ENCODE measurements at regions not wholly inside any gene's neighbourhood (a gene's known extent, or its start where the extent isn't known, plus 50 kb on each side); places are given as distances from the start of the nearest gene placed in this dataset.

DNA sequence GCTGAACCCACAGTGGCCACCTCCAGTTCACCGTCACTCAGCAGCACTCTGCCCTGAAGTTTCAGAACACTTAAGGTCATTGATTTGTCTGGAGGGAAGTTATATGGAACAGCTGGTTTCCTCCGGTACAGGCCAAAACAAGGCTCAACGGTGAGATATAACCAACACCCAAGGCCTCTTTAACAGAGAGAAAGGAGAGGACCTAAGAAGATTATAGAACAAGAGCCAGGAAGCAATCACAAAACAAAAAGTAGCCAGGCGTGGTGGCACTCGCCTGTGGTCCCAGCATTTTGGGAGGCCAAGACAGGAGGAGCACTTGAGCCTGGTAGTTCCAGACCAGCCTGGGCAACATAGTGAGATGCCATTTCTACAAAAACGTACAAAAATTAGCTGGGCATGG lies 290.7 kb downstream of the SKIDA1 start:
- TF ChIP-seq POLR2AphosphoS5 (IDR thresholded peaks at IDR 0.05; ENCODE audit: borderline replicate concordance, low read depth, low read length) (no peak), FOXP2 (optimal IDR thresholded peaks at IDR 0.05; ENCODE audit: control extremely low read depth, extremely low read length, insufficient read depth) (no peak), EZH2 (IDR thresholded peaks at IDR 0.05) (no peak)
- H3K9ac ChIP-seq (ENCODE audit: insufficient read length), result no peak overlapping the region
- no peak for DNase-seq (ENCODE audit: low read depth, low spot score)
- H3K4me3 ChIP-seq, result no peak overlapping the region
- no peaks in the 10 kb centered on the region for H3K9me3 ChIP-seq (ENCODE audit: low read depth, low read length)
- H3K27ac ChIP-seq, result no peak overlapping the region
- H3K36me3 ChIP-seq (ENCODE audit: insufficient read depth, low read length), result no peaks in the 10 kb centered on the region

DNA sequence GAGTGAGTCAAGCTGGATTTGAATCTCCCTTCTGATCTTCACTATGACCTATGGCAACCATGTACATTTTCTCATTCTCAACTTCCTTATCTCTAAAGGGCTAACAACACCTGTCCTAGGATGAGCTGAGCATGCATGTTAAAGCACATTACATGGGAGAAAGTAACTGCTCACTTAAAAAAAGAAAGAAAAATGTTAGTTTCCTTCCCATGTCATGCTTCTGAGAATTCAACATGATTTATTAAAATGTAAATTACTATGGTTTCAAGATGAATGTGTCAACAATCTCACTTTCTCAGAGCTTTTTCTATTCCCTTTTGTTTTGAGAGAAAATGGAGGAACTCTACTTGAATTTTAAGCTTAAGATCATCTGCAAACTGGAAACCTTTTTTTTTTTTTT lies 295.3 kb downstream of the SKIDA1 start:
- H3K27ac ChIP-seq, result no peak overlapping the region
- no peak for DNase-seq (ENCODE audit: low read depth, low spot score)
- no peaks in the 10 kb centered on the region for H3K9me3 ChIP-seq (ENCODE audit: low read depth, low read length)
- no peaks in the 10 kb centered on the region for H3K36me3 ChIP-seq (ENCODE audit: insufficient read depth, low read length)
- TF ChIP-seq POLR2AphosphoS5 (IDR thresholded peaks at IDR 0.05; ENCODE audit: borderline replicate concordance, low read depth, low read length) (no peak), EZH2 (IDR thresholded peaks at IDR 0.05) (no peak), FOXP2 (optimal IDR thresholded peaks at IDR 0.05; ENCODE audit: control extremely low read depth, extremely low read length, insufficient read depth) (no peak)
- no peak overlapping the region for H3K4me3 ChIP-seq
- no peak overlapping the region for H3K9ac ChIP-seq (ENCODE audit: insufficient read length)

DNA sequence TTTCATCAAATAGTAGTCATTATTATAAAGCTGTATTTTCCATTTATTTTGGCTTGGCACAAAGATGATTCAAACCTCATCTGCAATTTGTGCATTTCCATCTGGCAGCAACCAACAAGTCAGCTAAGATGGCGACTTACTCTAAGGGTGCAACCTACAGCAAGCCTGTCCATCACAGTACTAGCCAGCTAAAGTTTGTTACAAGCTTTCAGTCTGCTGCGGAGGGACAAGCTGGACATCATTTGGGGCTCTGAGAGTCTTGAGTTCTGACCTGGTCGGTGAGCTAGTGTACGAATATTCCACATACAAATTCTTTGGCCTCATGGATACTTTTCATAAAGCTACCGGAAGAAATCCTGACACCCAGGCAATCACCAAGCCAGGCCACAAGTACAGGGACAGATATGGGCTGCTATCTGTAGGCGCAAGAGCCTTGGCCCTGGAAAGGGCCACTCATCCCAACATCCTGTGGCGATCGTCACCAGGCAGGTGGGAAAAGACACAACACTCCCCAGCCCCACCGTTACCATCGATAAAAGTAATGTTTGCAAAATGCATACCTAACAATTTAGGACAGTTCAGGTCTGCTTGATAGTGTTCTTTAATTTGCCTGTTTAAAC lies 307.6 kb downstream of the SKIDA1 start:
- no peak overlapping the region for H3K9ac ChIP-seq (ENCODE audit: insufficient read length)
- TF ChIP-seq POLR2AphosphoS5 (IDR thresholded peaks at IDR 0.05; ENCODE audit: borderline replicate concordance, low read depth, low read length), result no peak
- TF ChIP-seq EZH2 (IDR thresholded peaks at IDR 0.05), result no peak
- no peak for TF ChIP-seq FOXP2 (optimal IDR thresholded peaks at IDR 0.05; ENCODE audit: control extremely low read depth, extremely low read length, insufficient read depth)
- no peaks in the 10 kb centered on the region for H3K36me3 ChIP-seq (ENCODE audit: insufficient read depth, low read length)
- H3K9me3 ChIP-seq (ENCODE audit: low read depth, low read length), result no peaks in the 10 kb centered on the region
- H3K27ac ChIP-seq, result no peak overlapping the region
- H3K4me3 ChIP-seq, result no peak overlapping the region
- DNase-seq (ENCODE audit: low read depth, low spot score), result no peak

DNA sequence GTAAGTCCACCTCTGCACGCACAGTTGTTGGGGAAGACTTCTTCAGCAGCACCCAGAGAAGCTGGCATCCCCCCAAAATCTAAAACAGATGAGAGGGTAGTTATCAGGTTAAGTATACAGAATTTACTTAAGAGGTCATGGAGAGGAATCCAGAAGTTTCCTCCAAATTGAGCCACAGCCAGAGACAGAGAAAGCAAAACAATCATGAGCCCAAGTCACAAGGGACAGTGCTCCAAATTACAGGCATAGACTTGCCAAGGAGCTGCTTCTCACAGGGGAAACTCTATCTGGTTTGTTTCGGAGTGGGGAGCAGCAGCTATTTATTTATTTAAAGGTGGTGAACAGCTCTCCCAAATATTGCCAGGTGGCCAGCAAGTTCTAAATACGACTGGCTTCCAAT lies 308.4 kb downstream of the SKIDA1 start:
- H3K9ac ChIP-seq (ENCODE audit: insufficient read length), result no peak overlapping the region
- H3K9me3 ChIP-seq (ENCODE audit: low read depth, low read length), result no peaks in the 10 kb centered on the region
- H3K27ac ChIP-seq, result no peak overlapping the region
- no peaks in the 10 kb centered on the region for H3K36me3 ChIP-seq (ENCODE audit: insufficient read depth, low read length)
- H3K4me3 ChIP-seq, result no peak overlapping the region
- no peak for DNase-seq (ENCODE audit: low read depth, low spot score)
- TF ChIP-seq FOXP2 (optimal IDR thresholded peaks at IDR 0.05; ENCODE audit: control extremely low read depth, extremely low read length, insufficient read depth), result no peak
- TF ChIP-seq EZH2 (IDR thresholded peaks at IDR 0.05), result no peak
- TF ChIP-seq POLR2AphosphoS5 (IDR thresholded peaks at IDR 0.05; ENCODE audit: borderline replicate concordance, low read depth, low read length), result no peak

DNA sequence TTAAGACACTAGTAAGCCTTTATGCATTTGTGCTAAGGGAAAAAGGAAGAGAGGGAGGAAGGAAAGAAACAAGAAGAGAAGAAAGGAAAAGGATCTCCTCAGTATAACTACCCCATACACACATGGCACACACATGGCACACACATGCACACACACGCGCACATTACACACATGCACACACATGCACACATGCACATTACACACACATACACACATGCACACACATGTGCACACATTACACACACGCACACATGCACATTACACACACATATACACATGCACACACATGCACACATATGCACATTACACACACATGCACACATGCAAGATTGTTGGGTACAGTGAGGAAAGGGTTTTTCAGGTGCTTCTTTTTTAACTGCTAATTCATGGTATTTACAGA lies 311.2 kb downstream of the SKIDA1 start:
- no peak for DNase-seq (ENCODE audit: low read depth, low spot score)
- no peaks in the 10 kb centered on the region for H3K9me3 ChIP-seq (ENCODE audit: low read depth, low read length)
- no peak overlapping the region for H3K4me3 ChIP-seq
- no peak overlapping the region for H3K27ac ChIP-seq
- TF ChIP-seq POLR2AphosphoS5 (IDR thresholded peaks at IDR 0.05; ENCODE audit: borderline replicate concordance, low read depth, low read length), result no peak
- no peak for TF ChIP-seq EZH2 (IDR thresholded peaks at IDR 0.05)
- TF ChIP-seq FOXP2 (optimal IDR thresholded peaks at IDR 0.05; ENCODE audit: control extremely low read depth, extremely low read length, insufficient read depth), result no peak
- H3K36me3 ChIP-seq (ENCODE audit: insufficient read depth, low read length), result no peaks in the 10 kb centered on the region
- H3K9ac ChIP-seq (ENCODE audit: insufficient read length), result no peak overlapping the region

DNA sequence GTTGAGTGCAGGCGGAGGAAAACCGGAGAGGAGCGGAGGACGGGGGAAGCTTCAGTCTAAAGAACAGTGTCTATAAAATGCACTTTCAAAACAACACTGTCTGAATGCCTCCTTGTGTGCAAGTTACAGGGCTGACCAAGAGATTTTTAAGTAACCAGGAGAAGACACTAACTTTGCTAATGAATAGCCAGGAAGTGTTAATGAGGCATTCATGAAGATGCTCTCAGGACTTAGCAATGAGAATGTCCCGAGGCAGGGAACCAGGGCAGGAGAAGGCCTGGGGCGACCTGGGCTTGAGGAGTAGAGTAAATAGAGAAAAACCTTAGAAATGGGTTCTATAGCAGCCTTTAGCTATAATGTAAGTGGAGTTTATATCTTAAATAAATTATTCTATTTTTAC lies 312.1 kb downstream of the SKIDA1 start:
- DNase-seq (ENCODE audit: low read depth, low spot score), result no peak
- no peak overlapping the region for H3K27ac ChIP-seq
- no peak overlapping the region for H3K4me3 ChIP-seq
- H3K9ac ChIP-seq (ENCODE audit: insufficient read length), result no peak overlapping the region
- H3K9me3 ChIP-seq (ENCODE audit: low read depth, low read length), result no peaks in the 10 kb centered on the region
- H3K36me3 ChIP-seq (ENCODE audit: insufficient read depth, low read length), result no peaks in the 10 kb centered on the region
- TF ChIP-seq EZH2 (IDR thresholded peaks at IDR 0.05) (no peak), FOXP2 (optimal IDR thresholded peaks at IDR 0.05; ENCODE audit: control extremely low read depth, extremely low read length, insufficient read depth) (no peak), POLR2AphosphoS5 (IDR thresholded peaks at IDR 0.05; ENCODE audit: borderline replicate concordance, low read depth, low read length) (no peak)

DNA sequence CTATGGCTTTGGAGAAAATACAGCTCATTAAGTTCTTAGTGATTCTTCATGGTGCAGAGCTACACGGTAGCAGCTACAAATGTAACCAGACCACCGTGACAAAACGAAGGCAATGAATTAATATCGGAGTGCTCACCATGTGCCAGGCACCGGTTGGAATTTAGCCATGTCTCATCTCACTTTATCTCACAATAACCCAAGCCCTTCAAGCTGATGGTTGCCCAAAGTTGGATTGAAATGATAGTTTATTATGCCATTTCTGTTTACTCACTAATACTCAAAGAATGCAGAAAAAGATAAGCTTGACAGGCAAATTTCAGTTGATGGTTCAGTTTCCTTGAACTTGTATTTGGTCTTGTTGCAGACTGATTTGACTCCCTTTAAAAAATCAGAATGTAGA lies 312.6 kb downstream of the SKIDA1 start:
- Histone ChIP-seq H3K4me3 (no peak overlapping the region), H3K27ac (no peak overlapping the region), H3K36me3 (ENCODE audit: insufficient read depth, low read length) (no peaks in the 10 kb centered on the region), H3K9ac (ENCODE audit: insufficient read length) (no peak overlapping the region), H3K9me3 (ENCODE audit: low read depth, low read length) (no peaks in the 10 kb centered on the region)
- TF ChIP-seq POLR2AphosphoS5 (IDR thresholded peaks at IDR 0.05; ENCODE audit: borderline replicate concordance, low read depth, low read length), result no peak
- TF ChIP-seq FOXP2 (optimal IDR thresholded peaks at IDR 0.05; ENCODE audit: control extremely low read depth, extremely low read length, insufficient read depth), result no peak
- TF ChIP-seq EZH2 (IDR thresholded peaks at IDR 0.05), result no peak
- DNase-seq (ENCODE audit: low read depth, low spot score), result no peak

DNA sequence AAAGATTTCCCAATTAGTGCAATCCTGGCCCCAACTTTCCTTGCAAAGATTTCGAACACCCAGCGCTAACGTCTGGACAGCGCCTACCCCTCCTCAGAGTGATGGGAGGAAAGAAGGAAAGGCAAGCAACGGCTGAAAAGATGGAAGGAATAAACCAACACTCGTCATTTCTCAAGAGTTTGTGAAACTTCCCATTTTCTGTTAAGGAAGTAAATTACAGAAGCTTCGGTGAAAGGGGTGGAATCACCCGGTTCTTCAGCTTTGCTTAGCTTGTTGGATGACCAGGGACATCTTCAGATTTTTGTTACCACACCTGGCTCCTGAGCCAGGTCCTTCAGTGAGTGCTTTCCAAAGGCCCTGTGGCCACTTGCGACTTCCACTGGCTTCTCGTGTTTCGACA lies 313.1 kb downstream of the SKIDA1 start:
- no peak overlapping the region for H3K9ac ChIP-seq (ENCODE audit: insufficient read length)
- H3K4me3 ChIP-seq, result no peak overlapping the region
- DNase-seq (ENCODE audit: low read depth, low spot score), result no peak
- no peaks in the 10 kb centered on the region for H3K36me3 ChIP-seq (ENCODE audit: insufficient read depth, low read length)
- H3K27ac ChIP-seq, result no peak overlapping the region
- H3K9me3 ChIP-seq (ENCODE audit: low read depth, low read length), result no peaks in the 10 kb centered on the region
- no peak for TF ChIP-seq POLR2AphosphoS5 (IDR thresholded peaks at IDR 0.05; ENCODE audit: borderline replicate concordance, low read depth, low read length)
- no peak for TF ChIP-seq EZH2 (IDR thresholded peaks at IDR 0.05)
- no peak for TF ChIP-seq FOXP2 (optimal IDR thresholded peaks at IDR 0.05; ENCODE audit: control extremely low read depth, extremely low read length, insufficient read depth)

DNA sequence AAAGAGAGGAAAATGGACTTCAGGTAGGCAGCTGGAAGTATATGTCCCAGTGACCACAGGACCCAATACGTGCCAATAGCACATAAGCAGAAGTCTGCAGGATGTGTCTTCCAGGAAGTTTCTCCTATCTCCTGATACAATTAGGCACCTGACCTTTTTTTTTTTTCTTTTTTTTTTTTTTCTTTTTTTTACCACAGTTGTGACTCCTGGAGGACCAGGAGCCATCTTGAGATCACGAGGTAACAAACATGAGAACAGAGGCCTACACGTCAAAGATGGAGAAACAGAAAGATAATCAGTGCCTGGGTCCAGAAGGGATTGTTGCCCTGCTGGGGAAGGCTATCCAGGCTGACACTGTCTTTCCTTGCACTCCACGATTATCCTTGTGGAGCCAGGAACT lies 312.4 kb upstream of the NEBL start:
- Histone ChIP-seq H3K9me3 (ENCODE audit: low read depth, low read length) (no peaks in the 10 kb centered on the region), H3K4me3 (no peak overlapping the region), H3K36me3 (ENCODE audit: insufficient read depth, low read length) (no peaks in the 10 kb centered on the region), H3K9ac (ENCODE audit: insufficient read length) (no peak overlapping the region), H3K27ac (no peak overlapping the region)
- DNase-seq (ENCODE audit: low read depth, low spot score), result no peak
- no peak for TF ChIP-seq FOXP2 (optimal IDR thresholded peaks at IDR 0.05; ENCODE audit: control extremely low read depth, extremely low read length, insufficient read depth)
- no peak for TF ChIP-seq EZH2 (IDR thresholded peaks at IDR 0.05)
- TF ChIP-seq POLR2AphosphoS5 (IDR thresholded peaks at IDR 0.05; ENCODE audit: borderline replicate concordance, low read depth, low read length), result no peak

All from SK-N-MC (cell line).